ENCODE measurements at regions not wholly inside any gene's neighbourhood (a gene's known extent, or its start where the extent isn't known, plus 50 kb on each side); places are given as distances from the start of the nearest gene placed in this dataset.

DNA sequence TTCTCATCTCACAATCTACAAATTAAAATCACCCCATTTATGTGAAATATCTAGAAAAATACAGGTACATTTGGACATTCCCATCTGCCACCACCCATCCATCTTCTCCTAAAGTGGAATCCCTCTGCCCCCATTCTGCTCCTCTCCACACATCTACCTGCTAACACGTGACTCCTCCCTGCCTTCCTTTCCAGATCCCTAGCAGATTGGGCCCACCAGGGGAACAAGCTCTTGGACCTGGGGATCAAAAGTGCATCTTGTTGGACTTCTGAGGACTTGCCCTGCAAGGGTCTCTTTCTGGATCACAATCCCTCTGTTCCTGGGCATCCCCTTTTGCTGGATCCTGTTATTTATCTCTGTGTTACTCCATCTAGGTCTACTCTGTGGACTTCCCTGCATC lies 107.6 kb downstream of the ZNF280B start:
- no peak for DNase-seq (ENCODE audit: low read depth, low spot score)
- TF ChIP-seq, protein P1, sequence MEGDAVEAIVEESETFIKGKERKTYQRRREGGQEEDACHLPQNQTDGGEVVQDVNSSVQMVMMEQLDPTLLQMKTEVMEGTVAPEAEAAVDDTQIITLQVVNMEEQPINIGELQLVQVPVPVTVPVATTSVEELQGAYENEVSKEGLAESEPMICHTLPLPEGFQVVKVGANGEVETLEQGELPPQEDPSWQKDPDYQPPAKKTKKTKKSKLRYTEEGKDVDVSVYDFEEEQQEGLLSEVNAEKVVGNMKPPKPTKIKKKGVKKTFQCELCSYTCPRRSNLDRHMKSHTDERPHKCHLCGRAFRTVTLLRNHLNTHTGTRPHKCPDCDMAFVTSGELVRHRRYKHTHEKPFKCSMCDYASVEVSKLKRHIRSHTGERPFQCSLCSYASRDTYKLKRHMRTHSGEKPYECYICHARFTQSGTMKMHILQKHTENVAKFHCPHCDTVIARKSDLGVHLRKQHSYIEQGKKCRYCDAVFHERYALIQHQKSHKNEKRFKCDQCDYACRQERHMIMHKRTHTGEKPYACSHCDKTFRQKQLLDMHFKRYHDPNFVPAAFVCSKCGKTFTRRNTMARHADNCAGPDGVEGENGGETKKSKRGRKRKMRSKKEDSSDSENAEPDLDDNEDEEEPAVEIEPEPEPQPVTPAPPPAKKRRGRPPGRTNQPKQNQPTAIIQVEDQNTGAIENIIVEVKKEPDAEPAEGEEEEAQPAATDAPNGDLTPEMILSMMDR (IDR thresholded peaks at IDR 0.05; ENCODE audit: low read depth, low read length) = no peak
- in situ Hi-C loops (cut with HindIII; ENCODE audit: low sequenced_read_pairs) = no loop called here
- H3K4me3 ChIP-seq (ENCODE audit: low read depth, low read length) = no peak overlapping the region

DNA sequence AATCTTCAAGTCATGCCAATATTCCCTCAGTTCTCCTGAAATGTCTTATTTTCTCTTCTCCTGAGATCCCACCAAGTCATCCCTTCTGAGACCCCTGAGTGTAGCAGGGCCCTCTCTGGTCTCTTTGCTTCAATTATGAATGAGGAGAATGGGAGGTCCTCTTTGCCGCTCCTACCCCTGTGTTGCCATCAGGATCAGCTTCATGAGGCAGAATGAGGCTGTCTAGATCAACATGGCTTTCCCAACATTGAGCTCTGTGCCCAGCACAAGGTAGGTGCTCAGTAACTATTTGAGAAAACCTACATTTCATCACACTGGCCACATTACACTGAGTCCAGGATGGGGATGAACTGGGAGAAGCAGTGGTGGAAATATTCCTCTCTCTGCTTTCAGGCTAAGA lies 107.2 kb downstream of the ZNF280B start:
- in situ Hi-C loops (cut with HindIII; ENCODE audit: low sequenced_read_pairs) = no loop called here
- H3K4me3 ChIP-seq (ENCODE audit: low read depth, low read length) = no peak overlapping the region
- TF ChIP-seq, protein P1 (IDR thresholded peaks at IDR 0.05; ENCODE audit: low read depth, low read length) = no peak
- DNase-seq (ENCODE audit: low read depth, low spot score) = no peak

DNA sequence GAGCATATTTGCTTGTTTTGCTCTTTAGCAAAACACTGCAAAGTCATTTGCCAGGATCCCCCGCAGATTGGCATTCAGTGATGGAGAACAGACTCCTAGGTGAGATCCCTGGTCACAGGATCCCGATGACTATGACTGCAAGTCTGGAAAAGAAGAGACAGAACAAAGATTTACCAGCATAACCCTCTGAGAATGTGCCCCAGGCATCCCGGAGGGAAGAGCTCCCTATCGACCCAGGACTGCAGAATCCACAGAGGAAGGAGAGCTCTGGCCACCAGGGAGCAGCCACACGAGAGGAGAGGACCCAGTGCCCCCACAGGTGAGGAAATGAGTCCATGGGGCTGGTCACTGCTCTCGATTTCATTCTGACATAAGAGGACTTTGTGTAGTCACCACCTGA lies 105.2 kb downstream of the ZNF280B start:
- in situ Hi-C loops (cut with HindIII; ENCODE audit: low sequenced_read_pairs) = no loop called here
- no peak for DNase-seq (ENCODE audit: low read depth, low spot score)
- H3K4me3 ChIP-seq (ENCODE audit: low read depth, low read length) = no peak overlapping the region
- TF ChIP-seq, protein P1 (IDR thresholded peaks at IDR 0.05; ENCODE audit: low read depth, low read length) = no peak

DNA sequence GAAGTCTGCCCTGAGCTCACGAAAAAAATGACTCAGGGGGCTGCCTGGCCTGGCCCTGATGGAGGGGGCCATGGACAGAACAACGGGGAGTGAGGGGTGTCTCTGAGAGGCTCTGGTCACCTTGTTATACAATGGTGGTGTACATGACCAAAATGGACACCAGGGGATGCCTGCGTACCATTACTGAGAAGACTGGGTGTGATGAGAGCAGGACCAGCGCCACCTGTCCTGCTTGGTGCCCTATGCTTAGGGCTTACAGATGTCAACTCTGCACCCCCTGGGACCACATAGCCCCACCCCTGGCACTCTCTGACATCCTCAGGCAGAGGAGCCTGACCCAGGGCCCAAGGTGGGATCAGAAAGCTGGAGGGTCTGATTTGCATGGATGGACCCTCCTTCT lies 104.8 kb downstream of the ZNF280B start:
- no peak for DNase-seq (ENCODE audit: low read depth, low spot score)
- in situ Hi-C loops (cut with HindIII; ENCODE audit: low sequenced_read_pairs) = no loop called here
- no peak overlapping the region for H3K4me3 ChIP-seq (ENCODE audit: low read depth, low read length)
- TF ChIP-seq, protein P1 (IDR thresholded peaks at IDR 0.05; ENCODE audit: low read depth, low read length) = no peak

DNA sequence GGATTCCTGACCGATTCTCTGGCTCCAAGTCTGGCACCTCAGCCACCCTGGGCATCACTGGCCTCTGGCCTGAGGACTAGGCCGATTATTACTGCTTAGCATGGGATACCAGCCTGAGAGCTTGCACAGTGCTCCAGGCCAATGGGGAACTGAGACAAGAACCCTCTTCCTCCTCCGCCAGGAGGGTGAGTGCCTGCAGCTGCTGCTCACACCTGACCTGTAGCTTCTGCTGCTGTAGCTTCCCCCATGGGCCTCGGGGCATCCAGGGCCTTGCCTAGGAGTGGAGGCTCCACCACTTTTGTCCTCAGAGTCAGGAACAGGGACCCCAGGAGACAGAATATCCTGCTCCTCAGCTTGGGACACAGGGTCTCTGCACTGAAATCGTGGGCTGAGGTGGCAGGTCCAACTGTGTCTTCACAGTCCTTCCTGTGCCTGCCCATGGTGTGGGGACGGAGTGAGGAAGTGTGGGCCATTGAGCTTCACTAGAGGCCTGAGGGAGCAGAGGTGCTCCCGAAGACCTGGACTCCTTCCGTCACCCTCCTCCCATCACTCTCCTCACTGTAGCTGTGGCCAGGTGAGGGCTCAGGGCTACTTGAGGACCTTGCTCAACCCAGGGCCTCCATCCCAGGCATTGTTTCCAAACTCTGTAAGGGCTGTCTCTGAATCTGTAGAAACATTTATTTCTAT lies 103.8 kb downstream of the ZNF280B start:
- no peak overlapping the region for H3K4me3 ChIP-seq (ENCODE audit: low read depth, low read length)
- TF ChIP-seq, protein P1 (IDR thresholded peaks at IDR 0.05; ENCODE audit: low read depth, low read length) = no peak
- no peak for DNase-seq (ENCODE audit: low read depth, low spot score)
- in situ Hi-C loops (cut with HindIII; ENCODE audit: low sequenced_read_pairs) = no loop called here

DNA sequence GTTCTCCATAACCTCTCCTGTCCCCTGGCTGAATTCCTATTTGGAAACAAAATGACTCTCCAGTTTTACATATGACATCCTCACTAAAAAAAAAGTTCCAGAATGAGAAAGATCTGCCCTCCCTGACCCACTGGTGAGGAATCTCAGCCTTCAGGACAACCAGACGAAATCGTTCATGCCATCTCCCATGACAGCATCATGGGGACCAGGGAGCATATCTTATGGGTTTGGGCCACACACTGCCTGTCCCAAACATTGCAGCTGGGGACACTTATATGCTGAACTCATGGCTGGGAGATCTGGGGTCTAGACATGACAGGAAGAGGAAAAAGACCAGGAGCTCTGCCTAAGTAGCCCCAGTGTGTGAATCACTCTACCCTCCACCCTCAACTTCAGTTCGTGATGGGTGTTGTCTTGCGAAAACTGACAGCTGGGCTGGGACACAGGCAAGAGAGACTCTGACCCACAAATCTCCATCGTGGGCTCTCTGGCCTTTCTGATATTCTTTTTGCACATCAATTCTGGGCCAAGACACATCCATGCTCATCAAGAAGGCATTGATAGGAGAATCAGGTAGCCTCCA lies 102.0 kb downstream of the ZNF280B start:
- TF ChIP-seq, protein P1 (IDR thresholded peaks at IDR 0.05; ENCODE audit: low read depth, low read length) = no peak
- no peak for DNase-seq (ENCODE audit: low read depth, low spot score)
- in situ Hi-C loops (cut with HindIII; ENCODE audit: low sequenced_read_pairs) = no loop called here
- H3K4me3 ChIP-seq (ENCODE audit: low read depth, low read length) = no peak overlapping the region
